ENCODE measurements at regions not wholly inside any gene's neighbourhood (a gene's known extent, or its start where the extent isn't known, plus 50 kb on each side); places are given as distances from the start of the nearest gene placed in this dataset.
"Not testable (repeated sequence)": the region's sequence is repeated elsewhere in the genome, so short reads cannot be mapped to it uniquely, and the experiment has no call there.

GRCh38 chr9:106085479-106085878 is 391.1 kb downstream of the TMEM38B start:
- no peak for DNase-seq (ENCODE audit: low read depth in 2 of 3, low spot score in 1 of 3)

- DNase-seq (ENCODE audit: low read depth in 2 of 3, low spot score in 1 of 3): no peak
These were observed 397.7 kb downstream of the TMEM38B start for GRCh38 chr9:106092083-106092482.

GRCh38 chr9:106102821-106103220 is 408.5 kb downstream of the TMEM38B start:
- no peak for DNase-seq (ENCODE audit: low read depth in 2 of 3, low spot score in 1 of 3)

- no peak for DNase-seq (ENCODE audit: low read depth in 2 of 3, low spot score in 1 of 3)
These were observed 410.5 kb downstream of the TMEM38B start for GRCh38 chr9:106104887-106105286.

GRCh38 chr9:106106396-106106795 is 412.1 kb downstream of the TMEM38B start:
- no peak for DNase-seq (ENCODE audit: low read depth in 2 of 3, low spot score in 1 of 3)

GRCh38 chr9:106107716-106108115 is 413.4 kb downstream of the TMEM38B start:
- DNase-seq (ENCODE audit: low read depth in 2 of 3, low spot score in 1 of 3): no peak

GRCh38 chr9:106109706-106110105 is 415.4 kb downstream of the TMEM38B start:
- DNase-seq (ENCODE audit: low read depth in 2 of 3, low spot score in 1 of 3): not testable (repeated sequence)

- no peak for DNase-seq (ENCODE audit: low read depth in 2 of 3, low spot score in 1 of 3)
These were observed 416.1 kb downstream of the TMEM38B start for GRCh38 chr9:106110483-106110882.

- DNase-seq (ENCODE audit: low read depth in 2 of 3, low spot score in 1 of 3): no peak
These were observed 416.8 kb downstream of the TMEM38B start for GRCh38 chr9:106111039-106111730.

GRCh38 chr9:106112935-106113334 is 418.6 kb downstream of the TMEM38B start:
- DNase-seq (ENCODE audit: low read depth in 2 of 3, low spot score in 1 of 3): no peak

- no peak for DNase-seq (ENCODE audit: low read depth in 2 of 3, low spot score in 1 of 3)
These were observed 424.8 kb downstream of the TMEM38B start for GRCh38 chr9:106119176-106119575.

- DNase-seq (ENCODE audit: low read depth in 2 of 3, low spot score in 1 of 3): no peak
These were observed 425.7 kb downstream of the TMEM38B start for GRCh38 chr9:106120071-106120470.

- no peak for DNase-seq (ENCODE audit: low read depth in 2 of 3, low spot score in 1 of 3)
These were observed 433.4 kb downstream of the TMEM38B start for GRCh38 chr9:106127776-106128175.

GRCh38 chr9:106130374-106130773 is 436.0 kb downstream of the TMEM38B start:
- DNase-seq (ENCODE audit: low read depth in 2 of 3, low spot score in 1 of 3): no peak

GRCh38 chr9:106143781-106144180 is 449.4 kb downstream of the TMEM38B start:
- DNase-seq (ENCODE audit: low read depth in 2 of 3, low spot score in 1 of 3): no peak

- no peak for DNase-seq (ENCODE audit: low read depth in 2 of 3, low spot score in 1 of 3)
These were observed 451.9 kb downstream of the TMEM38B start for GRCh38 chr9:106146066-106146840.

- DNase-seq (ENCODE audit: low read depth in 2 of 3, low spot score in 1 of 3): no peak
These were observed 452.5 kb downstream of the TMEM38B start for GRCh38 chr9:106146886-106147285.

- DNase-seq (ENCODE audit: low read depth in 2 of 3, low spot score in 1 of 3): no peak
These were observed 455.6 kb downstream of the TMEM38B start for GRCh38 chr9:106149956-106150355.

GRCh38 chr9:106156465-106156864 is 462.1 kb downstream of the TMEM38B start:
- DNase-seq (ENCODE audit: low read depth in 2 of 3, low spot score in 1 of 3): no peak

GRCh38 chr9:106172265-106172664 is 477.9 kb downstream of the TMEM38B start:
- DNase-seq (ENCODE audit: low read depth in 2 of 3, low spot score in 1 of 3): no peak

- DNase-seq (ENCODE audit: low read depth in 2 of 3, low spot score in 1 of 3): no peak
These were observed 480.0 kb downstream of the TMEM38B start for GRCh38 chr9:106174346-106174745.

GRCh38 chr9:106177216-106177615 is 482.9 kb downstream of the TMEM38B start:
- no peak for DNase-seq (ENCODE audit: low read depth in 2 of 3, low spot score in 1 of 3)

- no peak for DNase-seq (ENCODE audit: low read depth in 2 of 3, low spot score in 1 of 3)
These were observed 484.9 kb downstream of the TMEM38B start for GRCh38 chr9:106179191-106179590.
